ENCODE measurements at regions not wholly inside any gene's neighbourhood (a gene's known extent, or its start where the extent isn't known, plus 50 kb on each side); places are given as distances from the start of the nearest gene placed in this dataset.

GRCh38 chr14:28656704-28657255, 109.8 kb upstream of the FOXG1 start:
- Histone ChIP-seq H3K9me3 (no peaks in the 10 kb centered on the region), H3K27me3 (no peaks in the 10 kb centered on the region), H3K4me3 (no peak overlapping the region), H3K36me3 (no peaks in the 10 kb centered on the region)
- DNase-seq, result no peak

- Histone ChIP-seq H3K36me3 (no peaks in the 10 kb centered on the region), H3K9me3 (no peaks in the 10 kb centered on the region), H3K4me3 (no peak overlapping the region), H3K27me3 (no peaks in the 10 kb centered on the region)
- peak; percentile 30 for DNase-seq
Observed at GRCh38 chr14:28661171-28661772, 105.3 kb upstream of the FOXG1 start.

- no peak for DNase-seq
- H3K27me3 ChIP-seq, result no peaks in the 10 kb centered on the region
- no peak overlapping the region for H3K4me3 ChIP-seq
- H3K36me3 ChIP-seq, result no peaks in the 10 kb centered on the region
- H3K9me3 ChIP-seq, result no peaks in the 10 kb centered on the region
Observed at GRCh38 chr14:28666961-28667360, 99.6 kb upstream of the FOXG1 start.

GRCh38 chr14:28671425-28671824, 95.2 kb upstream of the FOXG1 start:
- no peaks in the 10 kb centered on the region for H3K36me3 ChIP-seq
- DNase-seq, result no peak
- H3K27me3 ChIP-seq, result no peaks in the 10 kb centered on the region
- H3K9me3 ChIP-seq, result no peaks in the 10 kb centered on the region
- H3K4me3 ChIP-seq, result no peak overlapping the region

- Histone ChIP-seq H3K4me3 (no peak overlapping the region), H3K9me3 (no peaks in the 10 kb centered on the region; the same call in 1 of the 2 replicates), H3K27me3 (no peaks in the 10 kb centered on the region), H3K36me3 (no peaks in the 10 kb centered on the region)
- no peak for DNase-seq
Observed at GRCh38 chr14:28673056-28673455, 93.5 kb upstream of the FOXG1 start.

- Histone ChIP-seq H3K36me3 (no peaks in the 10 kb centered on the region), H3K4me3 (no peak overlapping the region), H3K27me3 (no peaks in the 10 kb centered on the region), H3K9me3 (no peaks in the 10 kb centered on the region; the same call in none of the 2 replicates)
- DNase-seq, result peak; percentile 42
Observed at GRCh38 chr14:28676479-28676878, 90.1 kb upstream of the FOXG1 start.

- H3K4me3 ChIP-seq, result no peak overlapping the region
- H3K36me3 ChIP-seq, result no peaks in the 10 kb centered on the region
- DNase-seq, result no peak
- H3K9me3 ChIP-seq, result no peaks in the 10 kb centered on the region; the same call in none of the 2 replicates
- H3K27me3 ChIP-seq, result no peaks in the 10 kb centered on the region
Observed at GRCh38 chr14:28677381-28677780, 89.2 kb upstream of the FOXG1 start.

- H3K27me3 ChIP-seq, result no peaks in the 10 kb centered on the region
- H3K4me3 ChIP-seq, result no peak overlapping the region
- DNase-seq, result no peak
- H3K9me3 ChIP-seq, result no peaks in the 10 kb centered on the region; the same call in none of the 2 replicates
- no peaks in the 10 kb centered on the region for H3K36me3 ChIP-seq
Observed at GRCh38 chr14:28678887-28679286, 87.7 kb upstream of the FOXG1 start.

GRCh38 chr14:28681681-28682080, 84.9 kb upstream of the FOXG1 start:
- Histone ChIP-seq H3K27me3 (no peaks in the 10 kb centered on the region), H3K36me3 (no peaks in the 10 kb centered on the region), H3K9me3 (no peaks in the 10 kb centered on the region; the same call in none of the 2 replicates), H3K4me3 (no peak overlapping the region)
- DNase-seq, result no peak

- no peaks in the 10 kb centered on the region for H3K36me3 ChIP-seq
- no peak for DNase-seq
- H3K9me3 ChIP-seq, result no peaks in the 10 kb centered on the region
- H3K4me3 ChIP-seq, result no peak overlapping the region
- no peaks in the 10 kb centered on the region for H3K27me3 ChIP-seq
Observed at GRCh38 chr14:28690029-28690692, 76.4 kb upstream of the FOXG1 start.

- H3K36me3 ChIP-seq, result no peaks in the 10 kb centered on the region
- no peak for DNase-seq
- no peaks in the 10 kb centered on the region for H3K27me3 ChIP-seq
- no peaks in the 10 kb centered on the region for H3K9me3 ChIP-seq
- H3K4me3 ChIP-seq, result no peak overlapping the region
Observed at GRCh38 chr14:28695109-28695508, 71.5 kb upstream of the FOXG1 start.

GRCh38 chr14:28701733-28702132, 64.9 kb upstream of the FOXG1 start:
- no peak overlapping the region for H3K4me3 ChIP-seq
- DNase-seq, result no peak

GRCh38 chr14:28703482-28703881, 63.1 kb upstream of the FOXG1 start:
- no peaks in the 10 kb centered on the region for H3K36me3 ChIP-seq
- no peak overlapping the region for H3K4me3 ChIP-seq
- H3K27me3 ChIP-seq, result no peaks in the 10 kb centered on the region
- no peak for DNase-seq
- H3K9me3 ChIP-seq, result no peaks in the 10 kb centered on the region

More at GRCh38 chr14:28701733-28702132, 64.9 kb upstream of the FOXG1 start:
- Histone ChIP-seq H3K9me3 (no peaks in the 10 kb centered on the region), H3K27me3 (no peaks in the 10 kb centered on the region), H3K36me3 (no peaks in the 10 kb centered on the region)

GRCh38 chr14:28704153-28704552, 62.4 kb upstream of the FOXG1 start:
- H3K36me3 ChIP-seq, result no peaks in the 10 kb centered on the region
- DNase-seq, result no peak
- no peaks in the 10 kb centered on the region for H3K9me3 ChIP-seq
- no peaks in the 10 kb centered on the region for H3K27me3 ChIP-seq
- H3K4me3 ChIP-seq, result no peak overlapping the region

GRCh38 chr14:28707814-28708213, 58.8 kb upstream of the FOXG1 start:
- Histone ChIP-seq H3K27me3 (no peaks in the 10 kb centered on the region), H3K36me3 (no peaks in the 10 kb centered on the region), H3K4me3 (no peak overlapping the region), H3K9me3 (no peaks in the 10 kb centered on the region)
- DNase-seq, result peak; percentile 9

GRCh38 chr14:28709571-28710305, 56.8 kb upstream of the FOXG1 start:
- H3K9me3 ChIP-seq, result no peaks in the 10 kb centered on the region
- no peak for DNase-seq
- no peaks in the 10 kb centered on the region for H3K36me3 ChIP-seq
- no peaks in the 10 kb centered on the region for H3K27me3 ChIP-seq
- H3K4me3 ChIP-seq, result no peak overlapping the region

Measured in MG63 (cell line).